ENCODE measurements at regions not wholly inside any gene's neighbourhood (a gene's known extent, or its start where the extent isn't known, plus 50 kb on each side); places are given as distances from the start of the nearest gene placed in this dataset.

- Histone ChIP-seq H3K56ac (replicated peaks; ENCODE audit: insufficient read length, low read depth, low read length) (no peak overlapping the region), H2BK20ac (ENCODE audit: low read length) (no peak overlapping the region), H2BK5ac (ENCODE audit: low read depth, low read length) (no peak overlapping the region), H4K20me1 (replicated peaks in 1 of 2; ENCODE audit: control insufficient read depth in 1 of 2, insufficient read depth in 2 of 2, low read length in 2 of 2) (no peaks in the 10 kb centered on the region), H2AK5ac (ENCODE audit: low read depth, low read length) (no peak overlapping the region), H3K79me2 (ENCODE audit: control insufficient read depth in 1 of 2, insufficient read depth in 2 of 2, low read length in 2 of 2) (no peaks in the 10 kb centered on the region), H3K79me1 (ENCODE audit: low read depth, low read length) (no peaks in the 10 kb centered on the region), H3K9ac (replicated peaks in 1 of 4; ENCODE audit: extremely low read depth in 1 of 4, low read depth in 3 of 4, low read length in 3 of 4) (no peak overlapping the region), H3K23me2 (ENCODE audit: low read depth, low read length) (no peaks in the 10 kb centered on the region; the same call in 1 of the 2 replicates), H2AFZ (ENCODE audit: low read length) (peak overlapping the region; percentile 68; the same call in 1 of the 2 replicates), H3K9me3 (ENCODE audit: insufficient read depth in 2 of 2, low read depth in 1 of 2, low read length in 1 of 2) (no peaks in the 10 kb centered on the region), H3K27me3 (replicated peaks in 1 of 4; ENCODE audit: control insufficient read depth in 3 of 4, extremely low read depth in 1 of 4, insufficient read depth in 3 of 4, low read length in 3 of 4) (no peaks in the 10 kb centered on the region), H2BK120ac (replicated peaks; ENCODE audit: low read depth, low read length) (no peak overlapping the region), H3K23ac (ENCODE audit: insufficient read length) (no peak overlapping the region), H3K36me3 (ENCODE audit: control insufficient read depth in 2 of 4, insufficient read depth in 4 of 4, low read length in 3 of 4) (no peaks in the 10 kb centered on the region), H3K18ac (ENCODE audit: extremely low read depth, low read length) (no peak overlapping the region), H3K4me2 (ENCODE audit: insufficient read depth in 1 of 2, low read depth in 2 of 2, low read length in 2 of 2) (0 out of 4 replicates have a peak overlapping the region, but pooled peaks of 1 of the 2 experiments have one; percentile 33), H3K27ac (ENCODE audit: low read depth, low read length) (no peak overlapping the region), H2BK12ac (ENCODE audit: low read depth, low read length) (no peak overlapping the region), H4K8ac (ENCODE audit: extremely low read depth, insufficient read depth, low read length) (no peak overlapping the region), H3K4me1 (replicated peaks in 1 of 4; ENCODE audit: control insufficient read depth in 3 of 4, insufficient read depth in 4 of 4, low read length in 3 of 4) (peaks cover 5 to 9% (median 5%) of the 10 kb centered on the region in 4 experiments; a peak in 3 of 7 replicates), H4K5ac (ENCODE audit: insufficient read length, low read depth, low read length) (no peak overlapping the region), H3K4me3 (ENCODE audit: extremely low read depth in 1 of 4, insufficient read depth in 2 of 4, low read depth in 3 of 4, low read length in 4 of 4) (no peak overlapping the region), H3K14ac (ENCODE audit: insufficient read length) (no peak overlapping the region), H4K91ac (replicated peaks; ENCODE audit: insufficient read length, low read length) (no peak overlapping the region), H3K4ac (replicated peaks; ENCODE audit: insufficient read length, low read depth, low read length) (no peak overlapping the region), H2BK15ac (ENCODE audit: low read length) (no peak overlapping the region)
- DNase-seq (ENCODE audit: low read depth in 1 of 2, low spot score in 2 of 2) (no peak), FAIRE-seq (no peak)
- ChIA-PET POLR2A (ENCODE audit: partially characterized antibody) (no interaction called here), CTCF (ENCODE audit: partially characterized antibody) (no interaction called here)
- TF ChIP-seq BRCA1 (IDR thresholded peaks at IDR 0.05; ENCODE audit: low read depth, low read length) (no peak), CHD1 (IDR thresholded peaks at IDR 0.05; ENCODE audit: low read depth, low read length) (no peak), CTCF (IDR thresholded peaks at IDR 0.05; ENCODE audit: control extremely low read depth in 1 of 3, insufficient read depth in 1 of 3, low read depth in 1 of 3, low read length in 3 of 3) (no peak), YY1 (IDR thresholded peaks at IDR 0.05; ENCODE audit: low read depth, low read length) (no peak), ATF3 (IDR thresholded peaks at IDR 0.05; ENCODE audit: insufficient read depth, low read depth, low read length) (no peak), RNF2 (IDR thresholded peaks at IDR 0.05; ENCODE audit: borderline replicate concordance, low read depth, low read length, missing control alignments, poor library complexity, severe bottlenecking) (no peak), CEBPB (IDR thresholded peaks at IDR 0.05; ENCODE audit: low read depth, low read length) (no peak)
- 83% methylated on average over 7 of the region's 7 CpGs; no CpG with 5 or more reads in 1 of the 2 experiments for WGBS, 2 experiments (ENCODE audit: extremely low coverage in 1 of 2, insufficient coverage in 1 of 2, insufficient read length in 1 of 2, insufficient replicate concordance in 2 of 2, low coverage in 1 of 2, low lambda C conversion rate in 2 of 2, missing lambda C conversion rate in 1 of 2)
Measured at GRCh38 chr7:26441611-26442277, 150.1 kb downstream of the SNX10 start.
